Left ventricle myocardium inferior (tissue), 1 donor: ENCODE measurements at regions not wholly inside any gene's neighbourhood (a gene's known extent, or its start where the extent isn't known, plus 50 kb on each side); places are given as distances from the start of the nearest gene placed in this dataset.

Experiments
- DNase-seq: peaks from one replicate; pipeline ENCODE4 v3.0.0-alpha.2; 2020
- H3K27ac ChIP-seq: fragments of 200-600 bp; replicated peaks from 2 replicates; pipeline ENCODE4 v1.8.0; 2021
- H3K27me3 ChIP-seq: fragments of 200-600 bp; 2 replicates; pipeline ENCODE4 v1.8.0; 2021; ENCODE audit warnings: low read depth
- H3K36me3 ChIP-seq: fragments of 200-600 bp; 2 replicates; pipeline ENCODE4 v1.8.0; 2021
- H3K4me1 ChIP-seq: fragments of 200-600 bp; 2 replicates; pipeline ENCODE4 v1.8.0; 2021
- H3K4me3 ChIP-seq: fragments of 200-600 bp; 2 replicates; pipeline ENCODE4 v1.8.0; 2021; ENCODE audit warnings: mild to moderate bottlenecking, moderate library complexity
- H3K9me3 ChIP-seq: fragments of 200-600 bp; replicated peaks from 2 replicates; pipeline ENCODE4 v1.8.0; 2021
- CTCF ChIP-seq: fragments of 200-600 bp; IDR thresholded peaks from 2 replicates; pipeline ENCODE4 v1.8.0; 2021; ENCODE audit warnings: antibody characterized with exemption, mild to moderate bottlenecking, borderline replicate concordance
- intact Hi-C: fragments of 100-400 bp; cut with micrococcal nuclease; formaldehyde crosslinking; loops from one replicate; pipeline ENCODE4 v1.11.0; 2022
- donor health status: DM: no; HTN: yes; CAD: no; lungs with severe emphysema.

- no peak for DNase-seq
- Histone ChIP-seq H3K36me3 (no peaks in the 10 kb centered on the region), H3K27me3 (no peaks in the 10 kb centered on the region), H3K27ac (no peak overlapping the region), H3K4me3 (no peak overlapping the region), H3K4me1 (no peaks in the 10 kb centered on the region), H3K9me3 (no peaks in the 10 kb centered on the region)
- intact Hi-C loops = no loop called here
- TF ChIP-seq CTCF = no peak
These were observed 468.9 kb upstream of the CTSO start for GRCh38 chr4:156422576-156422975.

- H3K4me1 ChIP-seq = no peaks in the 10 kb centered on the region
- no peaks in the 10 kb centered on the region for H3K36me3 ChIP-seq
- intact Hi-C loops = no loop called here
- no peaks in the 10 kb centered on the region for H3K9me3 ChIP-seq
- H3K27ac ChIP-seq = no peak overlapping the region
- no peak overlapping the region for H3K4me3 ChIP-seq
- no peak for TF ChIP-seq CTCF
- H3K27me3 ChIP-seq = no peaks in the 10 kb centered on the region
- DNase-seq = no peak
These were observed 467.0 kb upstream of the CTSO start for GRCh38 chr4:156420623-156421022.

GRCh38 chr4:156419080-156419685 is 465.5 kb upstream of the CTSO start:
- no peak for DNase-seq
- no peak overlapping the region for H3K27ac ChIP-seq
- no peak for TF ChIP-seq CTCF
- intact Hi-C loops = no loop called here
- no peaks in the 10 kb centered on the region for H3K36me3 ChIP-seq
- H3K27me3 ChIP-seq = no peaks in the 10 kb centered on the region
- H3K4me1 ChIP-seq = no peaks in the 10 kb centered on the region
- H3K9me3 ChIP-seq = no peaks in the 10 kb centered on the region
- no peak overlapping the region for H3K4me3 ChIP-seq

GRCh38 chr4:156414406-156414805 is 460.7 kb upstream of the CTSO start:
- intact Hi-C loops = no loop called here
- Histone ChIP-seq H3K4me3 (no peak overlapping the region), H3K27me3 (no peaks in the 10 kb centered on the region), H3K4me1 (no peaks in the 10 kb centered on the region), H3K9me3 (no peaks in the 10 kb centered on the region), H3K27ac (no peak overlapping the region), H3K36me3 (no peaks in the 10 kb centered on the region)
- no peak for TF ChIP-seq CTCF
- DNase-seq = no peak

- Histone ChIP-seq H3K36me3 (no peaks in the 10 kb centered on the region), H3K4me3 (no peak overlapping the region), H3K27ac (no peak overlapping the region), H3K4me1 (no peaks in the 10 kb centered on the region), H3K27me3 (no peaks in the 10 kb centered on the region), H3K9me3 (no peaks in the 10 kb centered on the region)
- DNase-seq = no peak
- intact Hi-C loops = no loop called here
- no peak for TF ChIP-seq CTCF
These were observed 459.8 kb upstream of the CTSO start for GRCh38 chr4:156413239-156414135.
